NCI-H82 treated with DMSO at 0.1 percent for 48 hours (cell line): ENCODE measurements at regions not wholly inside any gene's neighbourhood (a gene's known extent, or its start where the extent isn't known, plus 50 kb on each side); places are given as distances from the start of the nearest gene placed in this dataset.

Experiments used
- DNase-seq: peaks from one replicate; lab custom pipeline; 2025; ENCODE audit not compliant: unreplicated experiment; lab: John Stamatoyannopoulos, UW

DNA sequence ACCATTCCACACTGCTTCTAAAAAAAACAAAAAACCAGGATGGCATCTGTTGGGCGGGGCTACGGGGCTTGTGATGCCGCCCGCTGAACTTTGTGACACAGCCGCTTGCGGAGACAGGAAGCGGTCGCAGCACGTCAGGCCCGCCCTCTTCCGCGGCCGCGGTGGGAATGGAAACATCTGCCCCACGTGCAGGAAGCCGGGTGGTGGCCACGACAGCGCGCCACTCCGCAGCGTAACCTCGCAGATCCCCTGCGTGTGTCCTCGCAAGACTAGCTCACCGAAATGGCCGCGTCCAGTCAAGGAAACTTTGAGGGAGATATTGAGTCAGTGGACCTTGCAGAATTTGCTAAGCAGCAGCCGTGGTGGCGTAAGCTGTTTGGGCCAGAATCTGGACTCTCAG, 168.5 kb downstream of the SUCLG1 start:
- no peak for DNase-seq

DNA sequence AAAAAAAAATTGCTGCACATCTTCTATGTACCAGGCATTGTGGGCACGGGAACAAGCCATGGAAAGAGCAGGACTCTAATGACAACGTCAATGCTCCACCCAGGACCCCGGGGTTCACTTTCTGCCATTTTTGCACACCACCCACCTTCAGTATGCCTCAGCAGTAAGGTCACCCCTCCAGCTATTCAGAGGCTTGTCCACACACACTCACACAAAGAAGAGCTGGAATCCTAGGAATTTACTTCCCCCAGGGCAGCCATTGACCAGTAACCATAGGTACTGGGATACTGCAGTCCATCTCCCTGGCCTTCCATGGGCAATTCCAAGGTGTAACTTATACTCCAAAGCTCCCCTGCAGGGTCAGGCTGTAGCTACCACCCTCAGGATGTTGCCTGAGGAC, 170.8 kb downstream of the SUCLG1 start:
- no peak for DNase-seq

DNA sequence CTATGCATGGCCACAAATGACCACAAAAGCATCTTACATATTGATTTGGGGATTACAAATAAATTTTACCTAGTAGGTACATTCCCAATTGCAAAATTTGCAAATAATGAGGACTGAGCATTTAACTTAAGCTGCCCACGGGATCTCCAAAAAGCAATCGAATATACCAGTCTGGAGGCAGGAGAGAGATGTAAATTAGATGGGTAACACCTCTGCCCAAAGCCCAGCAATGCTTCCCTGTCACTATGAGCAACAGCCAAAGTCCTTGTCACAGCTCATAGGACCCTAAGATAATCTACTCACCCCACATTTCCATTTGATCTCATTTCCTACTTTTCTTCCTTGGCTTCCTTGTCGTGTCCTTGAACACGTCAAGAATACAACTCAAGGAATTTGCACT, 172.2 kb downstream of the SUCLG1 start:
- no peak for DNase-seq

DNA sequence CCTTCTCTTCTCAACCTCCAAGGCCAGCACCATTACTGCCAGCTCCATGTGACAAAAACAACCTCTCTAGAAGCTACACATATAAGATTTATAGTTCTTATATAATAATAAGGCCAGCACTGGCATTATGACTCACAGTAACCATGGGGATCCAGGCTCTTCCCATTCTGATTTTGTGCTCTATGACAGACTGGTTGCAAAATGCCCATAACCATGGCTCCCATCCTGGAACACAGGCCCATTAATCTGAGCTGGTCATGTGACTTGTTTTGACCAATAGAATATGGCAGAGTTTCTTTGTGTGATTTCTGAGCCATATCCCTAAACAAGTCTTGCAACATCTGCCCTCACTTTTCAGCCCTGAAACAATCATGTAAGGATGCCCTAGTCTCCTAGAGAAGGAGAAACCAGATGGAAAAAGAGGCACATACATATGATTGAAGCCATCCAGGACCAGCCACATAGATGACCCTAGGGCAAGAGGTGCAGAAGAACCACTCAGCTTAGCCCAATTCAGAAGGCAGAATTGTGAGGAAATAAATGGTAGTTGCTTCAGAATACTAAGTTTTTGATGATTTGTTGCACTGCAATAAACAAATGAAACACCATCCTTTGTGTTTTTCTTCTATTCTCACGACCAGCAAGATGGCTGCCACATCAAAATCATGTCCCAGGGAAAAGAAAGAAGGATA, 173.9 kb downstream of the SUCLG1 start:
- no peak for DNase-seq

DNA sequence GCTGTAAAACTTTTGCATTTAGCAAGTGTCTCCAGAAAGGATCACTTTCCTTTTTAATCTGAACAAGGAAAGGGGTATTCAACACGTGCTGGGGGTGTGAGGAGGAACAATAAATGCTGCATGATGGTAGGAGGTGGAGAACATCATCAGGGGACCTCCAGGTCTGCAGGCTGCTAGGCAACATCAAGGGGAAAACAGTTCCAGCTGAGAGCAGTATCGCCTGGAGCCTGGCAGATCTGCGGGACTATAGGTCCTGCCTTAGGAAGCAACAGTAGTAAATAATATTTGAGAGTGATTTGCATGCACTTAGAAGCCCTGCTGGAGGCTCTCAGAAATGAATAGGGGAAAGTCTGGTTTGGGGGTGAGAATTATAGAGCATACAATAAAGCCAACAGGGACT, 175.6 kb downstream of the SUCLG1 start:
- DNase-seq: no peak

DNA sequence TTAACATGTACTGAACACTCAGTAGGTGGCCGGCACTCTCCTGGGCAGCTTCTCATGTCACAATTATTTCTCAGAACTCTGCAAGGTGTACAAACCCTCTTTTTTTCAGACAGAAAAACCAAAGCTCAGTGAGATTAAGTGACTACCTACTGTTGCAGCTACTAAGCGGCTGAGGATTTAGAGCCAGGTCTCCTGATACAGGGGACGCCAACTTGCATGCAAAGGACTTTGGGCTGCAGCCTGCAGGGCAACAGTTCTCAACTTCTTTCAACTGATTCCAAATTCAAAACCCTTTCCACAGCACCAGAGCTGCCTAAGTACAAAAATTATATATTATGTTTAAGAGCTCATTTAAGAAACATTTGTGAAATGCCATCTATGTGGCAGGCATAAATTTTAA, 177.6 kb downstream of the SUCLG1 start:
- DNase-seq: no peak

DNA sequence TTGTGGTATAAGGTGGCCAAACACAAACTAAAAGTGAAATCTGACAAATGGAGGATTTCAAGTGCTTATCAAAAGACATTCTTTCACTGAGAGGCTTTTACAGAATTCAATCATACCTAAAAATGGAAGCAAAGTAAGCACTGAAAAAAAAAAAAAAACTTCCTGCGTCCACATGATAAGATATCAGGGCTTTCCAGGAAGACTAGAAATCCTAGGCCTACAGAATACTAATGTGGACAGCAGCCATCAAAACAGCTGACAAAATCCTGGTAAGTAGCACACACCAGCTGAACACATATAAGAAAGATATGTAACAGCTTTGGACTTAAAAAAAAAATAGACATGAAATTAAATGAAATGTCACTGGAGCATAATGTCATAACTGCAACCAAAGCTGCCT, 178.2 kb downstream of the SUCLG1 start:
- no peak for DNase-seq

DNA sequence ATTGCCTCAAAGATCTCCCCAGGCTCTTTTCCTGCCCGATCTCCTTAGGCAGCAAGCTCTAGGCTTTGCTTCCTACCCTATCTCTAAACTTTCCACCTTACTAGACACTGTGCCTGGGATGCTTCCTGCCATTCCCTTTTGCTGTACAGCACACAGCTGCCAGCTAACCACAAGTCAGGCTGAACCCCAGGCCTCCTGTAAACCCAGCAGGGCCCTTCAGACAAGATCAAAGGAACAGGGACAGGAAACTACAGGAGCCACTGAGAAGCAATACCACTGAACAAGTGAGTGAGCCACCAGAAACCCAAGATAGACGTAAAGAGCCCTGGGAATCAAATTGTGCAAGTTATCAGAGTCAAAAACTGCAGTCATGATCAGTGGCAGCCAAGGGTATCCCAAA, 180.7 kb downstream of the SUCLG1 start:
- DNase-seq: no peak

DNA sequence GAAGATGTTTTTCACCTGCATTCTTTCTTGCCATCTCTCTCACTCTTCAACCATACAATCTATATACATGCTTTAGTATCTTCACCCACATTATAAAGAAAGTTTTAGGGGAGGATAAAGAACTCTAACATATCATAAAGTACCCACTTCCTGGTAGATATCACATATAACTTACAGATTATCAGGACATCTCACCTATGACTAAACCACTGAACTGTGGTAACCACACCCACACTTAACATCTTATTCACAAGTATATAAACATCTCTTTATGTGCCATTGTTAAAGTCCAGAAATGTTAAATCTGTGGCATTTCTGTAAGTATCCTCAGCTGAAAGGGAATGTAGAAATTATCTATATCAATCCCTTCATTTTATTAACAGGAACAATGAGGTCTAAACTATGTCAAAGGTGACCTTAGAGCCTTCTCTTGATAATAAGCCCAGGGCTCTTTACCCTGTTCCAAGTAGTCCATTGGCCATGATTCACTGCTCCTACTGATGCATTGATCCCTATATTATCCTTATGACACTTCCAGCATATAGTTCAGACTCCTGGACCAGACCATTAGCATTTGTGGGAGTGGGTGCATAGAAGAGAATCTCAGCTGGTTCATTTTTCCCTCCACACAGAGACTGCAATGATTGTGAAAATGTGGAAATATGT, 182.4 kb downstream of the SUCLG1 start:
- no peak for DNase-seq

DNA sequence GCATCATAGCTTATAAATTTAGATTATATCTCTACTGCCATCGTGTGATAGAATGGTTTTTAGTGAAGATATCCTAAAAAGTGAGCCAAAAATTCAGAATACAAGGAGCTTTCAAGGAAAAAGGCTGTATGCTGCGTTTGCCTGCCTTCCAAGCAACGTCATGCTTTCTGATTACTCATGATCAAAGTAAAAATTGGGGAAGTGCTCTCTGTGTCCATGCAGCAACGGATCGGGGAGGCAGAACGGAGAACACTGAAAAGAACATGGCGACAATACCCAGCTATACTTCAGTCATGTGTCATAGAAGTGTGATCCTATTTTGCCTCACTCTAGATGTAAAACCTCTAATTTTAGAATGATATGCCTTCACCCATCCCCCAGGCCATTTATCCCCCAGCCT, 185.7 kb downstream of the SUCLG1 start:
- no peak for DNase-seq

DNA sequence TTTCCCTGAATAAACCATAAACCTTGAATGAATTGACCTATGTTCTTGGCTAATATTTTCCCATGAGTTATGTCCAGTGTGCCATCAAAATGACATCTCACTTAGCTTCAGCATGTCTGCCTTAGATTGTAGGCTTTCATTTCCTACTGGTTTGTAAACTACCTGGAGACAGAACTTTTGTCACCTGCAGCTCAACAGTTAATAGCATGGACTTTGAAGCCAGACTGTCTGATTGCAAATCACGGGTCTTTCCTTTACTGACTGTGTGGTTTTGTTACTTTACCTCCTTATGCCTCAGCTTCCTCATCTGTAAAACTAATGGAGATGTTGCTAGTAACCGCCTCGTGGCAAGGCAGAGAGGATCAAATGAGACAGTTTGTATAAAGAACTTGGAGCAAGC, 187.1 kb downstream of the SUCLG1 start:
- no peak for DNase-seq

DNA sequence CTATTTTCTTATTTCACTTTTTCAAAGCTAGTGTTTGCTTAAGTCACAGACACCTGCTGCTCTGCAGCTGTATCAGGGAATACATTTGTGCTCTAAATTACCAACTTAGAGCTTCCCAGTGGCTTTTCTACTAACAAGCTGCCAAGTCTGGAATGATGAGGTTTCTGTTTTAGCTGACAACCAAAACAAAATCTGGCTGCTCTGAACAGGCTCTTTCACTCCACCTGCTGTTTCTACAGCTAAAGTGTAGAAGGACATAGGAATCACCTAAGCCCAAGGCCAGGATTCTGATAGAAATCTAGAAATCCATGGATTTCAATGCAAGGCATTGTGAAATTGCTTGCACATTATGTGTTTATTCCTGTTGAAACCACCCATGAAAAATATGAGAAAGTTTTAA, 201.2 kb downstream of the SUCLG1 start:
- DNase-seq: no peak

DNA sequence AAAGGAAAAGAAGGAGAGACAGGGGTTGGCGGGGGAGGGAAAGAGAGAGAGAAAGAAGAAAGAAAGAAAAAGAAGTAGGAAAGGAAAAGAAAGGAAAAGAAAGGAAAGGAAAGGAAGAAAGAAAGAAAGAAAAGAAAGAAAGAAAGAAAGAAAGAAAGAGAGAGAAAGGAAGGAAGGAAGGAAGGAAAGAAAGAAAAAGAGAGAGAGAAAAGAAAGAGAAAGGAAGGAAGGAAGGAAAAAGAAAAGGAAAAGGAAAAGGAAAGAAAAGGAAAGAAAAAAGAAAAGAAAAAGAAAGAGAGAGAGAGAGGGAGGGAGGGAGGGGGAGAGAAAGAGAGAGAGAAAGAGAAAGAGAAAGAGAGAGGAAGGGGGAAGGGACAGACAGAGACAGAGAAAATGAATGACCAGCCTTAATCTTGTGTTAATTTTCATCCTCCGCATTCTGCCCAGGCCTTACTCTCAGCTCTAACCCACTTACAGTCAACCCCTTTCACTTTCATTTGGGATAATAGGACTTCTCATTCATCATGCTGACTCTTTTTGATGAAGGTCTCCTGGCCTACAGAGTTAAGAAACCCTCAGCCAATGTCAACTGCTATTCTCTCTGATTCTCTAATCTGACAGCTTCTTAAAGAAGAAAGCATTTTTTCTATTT, 207.3 kb downstream of the SUCLG1 start:
- no peak for DNase-seq

DNA sequence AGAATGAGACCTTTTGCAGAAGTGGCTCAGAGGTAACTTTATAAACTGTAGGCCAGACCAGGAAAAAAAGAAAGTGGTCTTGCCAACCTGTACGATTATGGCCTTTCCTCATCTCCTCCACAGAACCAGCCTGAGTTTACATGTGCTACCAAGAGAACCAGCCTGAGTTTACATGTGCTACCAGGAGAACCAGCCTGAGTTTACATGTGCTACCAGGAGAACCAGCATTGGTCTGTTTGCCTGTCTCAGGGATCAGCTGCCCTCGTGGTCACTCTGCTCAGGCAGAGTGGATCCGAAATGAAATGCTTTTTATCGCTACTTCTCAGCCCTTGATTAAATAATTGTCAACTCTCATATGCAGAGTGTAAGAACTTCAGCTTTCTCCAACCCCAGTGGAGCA, 209.9 kb downstream of the SUCLG1 start:
- DNase-seq: no peak

DNA sequence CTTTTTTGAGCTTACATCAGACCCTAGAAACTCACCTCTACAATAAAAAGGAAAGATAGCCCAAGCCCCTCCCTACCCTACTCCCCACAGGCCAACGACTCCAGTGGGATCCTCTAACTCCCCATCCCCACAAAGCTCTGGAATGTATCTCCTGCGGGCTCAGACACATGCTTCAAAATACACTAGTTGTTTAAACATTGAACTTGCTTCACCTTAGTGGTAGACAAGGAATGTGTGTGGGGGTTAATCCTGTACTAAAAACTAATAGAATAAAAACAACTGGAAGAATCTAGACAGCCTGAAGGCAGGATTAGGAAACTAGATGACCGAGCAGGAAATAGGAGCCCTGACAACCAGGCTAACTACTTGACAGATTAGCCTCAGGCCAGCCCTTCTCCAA, 211.5 kb downstream of the SUCLG1 start:
- DNase-seq: no peak

DNA sequence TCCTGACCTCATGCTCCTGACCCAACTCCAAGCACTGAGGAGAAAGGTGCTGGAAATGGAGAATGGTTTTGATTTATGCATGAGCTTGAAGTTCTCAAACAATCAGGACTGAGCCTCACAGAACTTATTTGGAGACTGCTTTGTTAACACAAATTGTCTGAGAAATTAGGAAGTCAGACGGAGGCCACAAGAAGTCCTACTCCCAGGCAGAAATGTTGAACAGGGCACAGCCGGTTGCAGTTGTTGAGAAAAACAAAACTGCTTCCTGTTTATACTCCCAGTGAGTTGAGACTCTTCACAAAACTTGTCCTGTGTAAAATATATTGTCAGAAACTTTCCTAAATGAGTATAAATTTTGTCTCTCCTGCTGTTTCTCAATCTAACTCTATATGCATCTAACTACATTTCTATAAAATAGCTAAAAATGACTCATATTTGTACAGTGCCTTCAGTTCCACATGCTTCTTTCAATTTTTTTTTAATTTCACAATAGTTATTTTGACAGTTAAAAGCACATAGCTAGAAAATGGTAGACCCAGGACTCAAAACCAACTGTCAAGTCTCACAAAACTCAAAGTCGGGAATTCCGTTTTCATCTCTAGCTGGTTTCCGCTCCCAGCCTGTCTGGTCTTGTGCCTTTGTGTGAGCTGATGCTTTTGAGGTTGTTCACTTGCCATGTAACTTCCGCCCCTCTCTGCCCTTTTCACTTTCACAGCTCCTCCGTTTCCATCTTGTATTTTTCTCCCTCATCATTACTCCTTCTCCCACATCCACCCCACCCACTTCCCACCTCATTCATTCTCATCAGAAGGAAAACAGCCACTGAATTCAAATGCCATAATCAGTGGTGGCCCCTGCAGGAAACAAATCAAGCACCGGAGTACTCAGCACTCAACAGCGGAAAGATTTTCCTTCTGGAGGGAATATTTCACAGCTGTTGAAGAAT, 215.0 kb downstream of the SUCLG1 start:
- DNase-seq: no peak

DNA sequence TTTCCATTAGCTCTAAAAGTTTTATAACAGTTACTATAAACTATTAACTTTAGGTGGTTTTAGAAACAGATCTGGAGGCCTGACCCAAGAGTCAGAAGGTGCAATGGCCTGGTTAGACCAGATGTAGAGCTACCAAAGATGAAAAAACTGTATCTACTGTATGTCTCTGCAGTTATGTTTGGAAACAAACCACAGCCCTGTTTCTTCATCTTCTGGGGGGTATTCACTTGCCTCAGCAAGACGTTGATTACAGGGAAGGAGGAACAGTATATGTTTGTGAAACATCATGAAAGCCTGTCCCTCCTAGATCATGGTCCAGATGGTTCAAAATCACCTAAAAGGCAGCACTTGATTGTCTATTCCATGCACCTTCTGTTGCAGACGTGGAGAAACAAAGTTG, 220.2 kb downstream of the SUCLG1 start:
- DNase-seq: no peak

DNA sequence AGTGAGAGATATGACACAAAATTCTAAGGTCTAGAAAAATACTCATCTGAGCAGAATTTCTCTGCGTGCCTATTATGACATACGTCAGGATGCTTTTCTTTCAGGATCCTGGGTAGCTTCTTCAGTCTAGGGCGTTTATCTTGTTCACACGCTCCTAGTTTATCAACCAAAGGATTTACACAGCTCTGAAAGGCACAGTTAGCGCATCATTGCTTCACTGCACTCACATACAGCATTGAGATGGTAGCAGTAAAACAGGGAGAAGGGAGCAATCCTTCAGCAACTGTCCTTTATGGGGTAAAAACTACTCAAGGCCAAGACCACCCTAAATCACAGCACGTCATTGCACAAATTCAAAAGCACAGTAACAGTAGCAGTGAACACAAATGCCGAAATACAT, 222.8 kb downstream of the SUCLG1 start:
- DNase-seq: no peak

DNA sequence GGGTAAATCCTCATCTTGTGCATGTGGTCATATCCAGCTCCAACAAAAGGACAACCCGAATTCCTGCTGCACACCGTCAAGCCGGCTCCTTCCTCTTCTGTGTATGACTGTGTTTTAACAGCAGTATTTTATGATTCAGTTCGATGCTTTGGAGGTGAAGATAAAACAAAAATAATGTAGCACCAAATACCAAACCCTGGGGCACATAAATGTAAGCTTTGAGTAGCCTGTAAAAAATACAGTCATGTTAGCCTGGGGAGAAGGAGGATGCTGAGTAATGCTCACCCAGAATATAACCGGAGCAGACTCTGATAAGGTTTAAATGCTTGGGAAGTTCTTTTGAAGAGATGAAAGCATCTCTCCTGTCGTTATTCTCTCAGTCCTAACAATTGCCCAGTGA, 225.0 kb downstream of the SUCLG1 start:
- DNase-seq: no peak

DNA sequence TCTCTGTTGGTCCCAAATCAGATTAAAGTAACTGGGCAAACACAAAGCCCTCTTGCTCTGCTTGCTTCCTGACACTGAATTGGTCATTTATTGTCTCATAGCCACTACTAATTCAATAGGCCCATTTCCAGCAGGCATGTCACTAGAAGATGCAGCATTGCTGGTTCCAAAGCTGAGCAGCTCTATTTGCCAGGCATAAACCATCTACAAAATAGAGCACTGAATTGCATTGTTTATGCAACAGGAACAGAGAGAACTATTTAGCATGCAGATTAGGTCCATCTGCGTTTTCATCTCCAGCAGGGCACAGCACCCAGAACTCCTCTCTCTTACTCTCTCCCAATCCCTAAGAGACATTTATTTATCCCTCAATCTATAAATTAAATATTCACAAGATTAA, 227.6 kb downstream of the SUCLG1 start:
- DNase-seq: no peak

DNA sequence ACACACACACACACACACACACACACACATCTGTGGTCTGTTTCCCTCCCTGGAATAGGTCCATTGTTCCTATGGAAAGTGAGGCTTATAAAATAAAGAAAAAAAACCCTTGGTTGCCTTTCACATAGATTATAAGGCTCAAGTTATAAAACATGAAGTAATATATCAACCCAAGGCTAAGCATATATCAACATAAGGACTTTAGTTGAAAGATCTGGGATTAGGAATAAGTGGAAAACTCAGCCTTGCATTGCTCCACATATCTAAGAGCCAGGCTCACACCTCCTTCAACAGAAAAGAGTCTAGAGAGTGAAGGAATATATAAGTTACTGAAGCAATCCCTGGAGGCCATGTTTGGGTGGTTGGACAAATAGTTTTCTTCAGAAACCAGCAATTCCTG, 235.0 kb downstream of the SUCLG1 start:
- DNase-seq: no peak

DNA sequence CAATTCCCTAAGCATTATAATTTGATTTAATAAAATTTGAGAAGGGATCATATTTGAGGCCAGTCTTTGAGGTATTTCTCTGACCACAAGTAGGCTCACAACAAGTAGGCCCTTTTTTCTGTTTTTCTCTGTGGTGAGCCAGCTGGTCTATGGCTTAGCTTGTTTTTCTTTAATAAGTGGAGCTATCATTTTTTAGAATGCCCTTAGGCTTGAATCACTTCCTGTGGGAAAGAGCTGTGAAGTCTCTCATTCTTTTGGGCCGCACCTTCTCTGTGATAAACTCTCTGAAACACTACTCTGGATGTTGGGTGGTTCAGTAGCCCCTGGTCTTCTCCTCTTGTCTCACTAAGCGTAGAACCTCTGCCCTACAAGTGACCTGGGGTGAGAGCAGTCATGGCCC, 235.9 kb downstream of the SUCLG1 start:
- no peak for DNase-seq
